GM19240 (cell line): ENCODE measurements at regions not wholly inside any gene's neighbourhood (a gene's known extent, or its start where the extent isn't known, plus 50 kb on each side); places are given as distances from the start of the nearest gene placed in this dataset.

Source experiments
- DNase-seq: peaks from one replicate; pipeline ENCODE4 v3.0.0; 2011; ENCODE audit warnings: low spot score; ENCODE audit not compliant: insufficient read length

- no peak for DNase-seq
Observed at GRCh38 chr13:76131551-76131950, 495.4 kb downstream of the LMO7 start.

GRCh38 chr13:76129305-76130000 is 493.3 kb downstream of the LMO7 start:
- DNase-seq: no peak

- no peak for DNase-seq
Observed at GRCh38 chr13:76127922-76128321, 491.8 kb downstream of the LMO7 start.

GRCh38 chr13:76123548-76123947 is 487.4 kb downstream of the LMO7 start:
- no peak for DNase-seq

GRCh38 chr13:76116751-76117360 is 480.7 kb downstream of the LMO7 start:
- DNase-seq: no peak

- DNase-seq: no peak
Observed at GRCh38 chr13:76106763-76107162, 470.6 kb downstream of the LMO7 start.

GRCh38 chr13:76094645-76095044 is 458.5 kb downstream of the LMO7 start:
- no peak for DNase-seq

GRCh38 chr13:76091076-76091475 is 454.9 kb downstream of the LMO7 start:
- DNase-seq: no peak

GRCh38 chr13:76086729-76087128 is 450.6 kb downstream of the LMO7 start:
- no peak for DNase-seq

- no peak for DNase-seq
Observed at GRCh38 chr13:76067850-76068249, 431.7 kb downstream of the LMO7 start.

- no peak for DNase-seq
Observed at GRCh38 chr13:76053181-76053580, 417.1 kb downstream of the LMO7 start.

- DNase-seq: no peak
Observed at GRCh38 chr13:76049376-76049746, 413.2 kb downstream of the LMO7 start.

GRCh38 chr13:76048675-76049375 is 412.7 kb downstream of the LMO7 start:
- DNase-seq: no peak

GRCh38 chr13:76048131-76048530 is 412.0 kb downstream of the LMO7 start:
- no peak for DNase-seq

GRCh38 chr13:76043874-76044273 is 407.7 kb downstream of the LMO7 start:
- DNase-seq: no peak

GRCh38 chr13:76038920-76039716 is 403.0 kb downstream of the LMO7 start:
- DNase-seq: no peak

- DNase-seq: no peak
Observed at GRCh38 chr13:76036176-76036575, 400.0 kb downstream of the LMO7 start.

GRCh38 chr13:76035711-76036110 is 399.6 kb downstream of the LMO7 start:
- no peak for DNase-seq

GRCh38 chr13:76029706-76030105 is 393.6 kb downstream of the LMO7 start:
- no peak for DNase-seq

- no peak for DNase-seq
Observed at GRCh38 chr13:76029088-76029487, 393.0 kb downstream of the LMO7 start.

- no peak for DNase-seq
Observed at GRCh38 chr13:76027131-76027530, 391.0 kb downstream of the LMO7 start.

- no peak for DNase-seq
Observed at GRCh38 chr13:76025392-76025791, 389.3 kb downstream of the LMO7 start.
